EL (cell line): ENCODE measurements at regions not wholly inside any gene's neighbourhood (a gene's known extent, or its start where the extent isn't known, plus 50 kb on each side); places are given as distances from the start of the nearest gene placed in this dataset.
A peak's percentile ranks its signal among the peaks of the same experiment; 100 is the strongest.

Source experiments
- DNase-seq: peaks from one replicate; pipeline ENCODE4 v3.0.0-alpha.2; 2016

- no peak for DNase-seq
These were observed 52.8 kb upstream of the FBXL7 start for GRCh38 chr5:15447209-15447608.

GRCh38 chr5:15446552-15446951, 53.4 kb upstream of the FBXL7 start:
- peak; percentile 26 for DNase-seq

- no peak for DNase-seq
These were observed 57.8 kb upstream of the FBXL7 start for GRCh38 chr5:15442193-15442570.

GRCh38 chr5:15441433-15442192, 58.4 kb upstream of the FBXL7 start:
- DNase-seq, result no peak

GRCh38 chr5:15440434-15440833, 59.5 kb upstream of the FBXL7 start:
- DNase-seq, result no peak

GRCh38 chr5:15439801-15440200, 60.2 kb upstream of the FBXL7 start:
- no peak for DNase-seq

GRCh38 chr5:15433709-15434108, 66.3 kb upstream of the FBXL7 start:
- DNase-seq, result no peak

GRCh38 chr5:15431923-15432322, 68.1 kb upstream of the FBXL7 start:
- no peak for DNase-seq

GRCh38 chr5:15425766-15426165, 74.2 kb upstream of the FBXL7 start:
- no peak for DNase-seq

GRCh38 chr5:15424769-15425168, 75.2 kb upstream of the FBXL7 start:
- no peak for DNase-seq

GRCh38 chr5:15421921-15422412, 78.0 kb upstream of the FBXL7 start:
- DNase-seq, result no peak

- DNase-seq, result no peak
These were observed 78.6 kb upstream of the FBXL7 start for GRCh38 chr5:15421381-15421780.

GRCh38 chr5:15420201-15420600, 79.8 kb upstream of the FBXL7 start:
- DNase-seq, result no peak

GRCh38 chr5:15417156-15417555, 82.8 kb upstream of the FBXL7 start:
- DNase-seq, result no peak

- no peak for DNase-seq
These were observed 93.5 kb upstream of the FBXL7 start for GRCh38 chr5:15406478-15406877.

GRCh38 chr5:15393146-15393545, 106.8 kb upstream of the FBXL7 start:
- no peak for DNase-seq

GRCh38 chr5:15391704-15392397, 108.1 kb upstream of the FBXL7 start:
- no peak for DNase-seq

- DNase-seq, result no peak
These were observed 111.1 kb upstream of the FBXL7 start for GRCh38 chr5:15388866-15389265.

GRCh38 chr5:15387931-15388524, 112.0 kb upstream of the FBXL7 start:
- DNase-seq, result no peak

- no peak for DNase-seq
These were observed 113.9 kb upstream of the FBXL7 start for GRCh38 chr5:15386122-15386521.

- no peak for DNase-seq
These were observed 114.4 kb upstream of the FBXL7 start for GRCh38 chr5:15385553-15385952.

- no peak for DNase-seq
These were observed 114.9 kb upstream of the FBXL7 start for GRCh38 chr5:15385037-15385436.

GRCh38 chr5:15384581-15384980, 115.4 kb upstream of the FBXL7 start:
- no peak for DNase-seq

GRCh38 chr5:15384176-15384575, 115.8 kb upstream of the FBXL7 start:
- no peak for DNase-seq
